ENCODE measurements at regions not wholly inside any gene's neighbourhood (a gene's known extent, or its start where the extent isn't known, plus 50 kb on each side); places are given as distances from the start of the nearest gene placed in this dataset.

GRCh38 chr6:47169785-47170616 lies 127.9 kb upstream of the ADGRF1 start:
- no peak overlapping the region for H2BK120ac ChIP-seq (replicated peaks; ENCODE audit: low read depth, low read length)
- H3K4me2 ChIP-seq (ENCODE audit: insufficient read depth in 1 of 2, low read depth in 2 of 2, low read length in 2 of 2), result no peak overlapping the region
- POLR2A ChIA-PET (ENCODE audit: partially characterized antibody), result no interaction called here

More at GRCh38 chr6:47169785-47170616, 127.9 kb upstream of the ADGRF1 start:
- no peak overlapping the region for H4K91ac ChIP-seq (replicated peaks; ENCODE audit: insufficient read length, low read length)
- H2BK15ac ChIP-seq (ENCODE audit: low read length), result no peak overlapping the region
- 80% methylated on average over 1 of the region's 1 CpG; no CpG with 5 or more reads in 1 of the 2 experiments for WGBS, 2 experiments (ENCODE audit: extremely low coverage in 1 of 2, insufficient coverage in 1 of 2, insufficient read length in 1 of 2, insufficient replicate concordance in 2 of 2, low coverage in 1 of 2, low lambda C conversion rate in 2 of 2, missing lambda C conversion rate in 1 of 2)
- no peaks in the 10 kb centered on the region for H3K79me1 ChIP-seq (ENCODE audit: low read depth, low read length)
- H3K9me3 ChIP-seq (ENCODE audit: insufficient read depth in 2 of 2, low read depth in 1 of 2, low read length in 1 of 2), result no peaks in the 10 kb centered on the region
- CTCF ChIA-PET (ENCODE audit: partially characterized antibody), result interaction anchor here (0.6 kb wide), 1 partner anchor 582 kb away, joined by 3 read pairs; no protein-coding TSS in a partner anchor
- no peak overlapping the region; the same call in 1 of the 2 replicates for H2BK5ac ChIP-seq (ENCODE audit: low read depth, low read length)
- no peak overlapping the region for H4K8ac ChIP-seq (ENCODE audit: extremely low read depth, insufficient read depth, low read length)
- DNase-seq (ENCODE audit: low read depth in 1 of 2, low spot score in 2 of 2) (no peak), FAIRE-seq (no peak)
- no peaks in the 10 kb centered on the region for H3K23me2 ChIP-seq (ENCODE audit: low read depth, low read length)
- H3K23ac ChIP-seq (ENCODE audit: insufficient read length), result no peak overlapping the region
- no peaks in the 10 kb centered on the region for H3K27me3 ChIP-seq (replicated peaks in 1 of 4; ENCODE audit: control insufficient read depth in 3 of 4, extremely low read depth in 1 of 4, insufficient read depth in 3 of 4, low read length in 3 of 4)
- no peaks in the 10 kb centered on the region for H4K20me1 ChIP-seq (replicated peaks in 1 of 2; ENCODE audit: control insufficient read depth in 1 of 2, insufficient read depth in 2 of 2, low read length in 2 of 2)
- no peak overlapping the region for H3K14ac ChIP-seq (ENCODE audit: insufficient read length)
- no peaks in the 10 kb centered on the region for H3K36me3 ChIP-seq (ENCODE audit: control insufficient read depth in 2 of 4, insufficient read depth in 4 of 4, low read length in 3 of 4)
- no peak overlapping the region for H2AK5ac ChIP-seq (ENCODE audit: low read depth, low read length)
- H3K4me1 ChIP-seq (replicated peaks in 1 of 4; ENCODE audit: control insufficient read depth in 3 of 4, insufficient read depth in 4 of 4, low read length in 3 of 4), result peaks cover 0 to 5% (median 4%) of the 10 kb centered on the region in 4 experiments; a peak in 5 of 7 replicates
- no peak overlapping the region for H3K4me3 ChIP-seq (ENCODE audit: extremely low read depth in 1 of 4, insufficient read depth in 2 of 4, low read depth in 3 of 4, low read length in 4 of 4)
- H2BK12ac ChIP-seq (ENCODE audit: low read depth, low read length), result no peak overlapping the region
- TF ChIP-seq CEBPB (IDR thresholded peaks at IDR 0.05; ENCODE audit: low read depth, low read length) (peak; percentile 24; the same call in 1 of the 2 replicates), SAP30 (IDR thresholded peaks at IDR 0.05; ENCODE audit: insufficient read depth, insufficient replicate concordance, low read length) (no peak)
- no peak overlapping the region for H4K5ac ChIP-seq (ENCODE audit: insufficient read length, low read depth, low read length)
- H3K9ac ChIP-seq (replicated peaks in 1 of 4; ENCODE audit: extremely low read depth in 1 of 4, low read depth in 3 of 4, low read length in 3 of 4), result no peak overlapping the region
- H3K18ac ChIP-seq (ENCODE audit: extremely low read depth, low read length), result no peak overlapping the region
- no peak overlapping the region for H3K4ac ChIP-seq (replicated peaks; ENCODE audit: insufficient read length, low read depth, low read length)
- H3K27ac ChIP-seq (ENCODE audit: low read depth, low read length), result no peak overlapping the region
- H2BK20ac ChIP-seq (ENCODE audit: low read length), result no peak overlapping the region
- no peaks in the 10 kb centered on the region for H3K79me2 ChIP-seq (ENCODE audit: control insufficient read depth in 1 of 2, insufficient read depth in 2 of 2, low read length in 2 of 2)
- H2AFZ ChIP-seq (ENCODE audit: low read length), result no peak overlapping the region
- no peak overlapping the region for H3K56ac ChIP-seq (replicated peaks; ENCODE audit: insufficient read length, low read depth, low read length)
